HepG2 (cell line): ENCODE measurements at regions not wholly inside any gene's neighbourhood (a gene's known extent, or its start where the extent isn't known, plus 50 kb on each side); places are given as distances from the start of the nearest gene placed in this dataset.
A peak's percentile ranks its signal among the peaks of the same experiment; 100 is the strongest.

Source experiments
- CENPX ChIP-seq: sonication (generic); formaldehyde crosslinking; IDR thresholded peaks from 2 replicates; pipeline ENCODE4 v1.9.0; 2021; ENCODE audit warnings: mild to moderate bottlenecking, missing genetic modification reagents, moderate library complexity
- CHD2 ChIP-seq: IDR thresholded peaks from 2 replicates; pipeline ENCODE4 v1.6.1; 2011; ENCODE audit warnings: low read depth, low read length, improper control_type of control experiment
- FOSL2 ChIP-seq: sonication (generic); formaldehyde crosslinking; IDR thresholded peaks from 2 replicates; pipeline ENCODE4 v1.4.0; 2020; ENCODE audit warnings: missing genetic modification reagents
- HES4 ChIP-seq: sonication (generic); formaldehyde crosslinking; IDR thresholded peaks from 2 replicates; pipeline ENCODE4 v1.9.0; 2021; ENCODE audit warnings: mild to moderate bottlenecking, missing genetic modification reagents, borderline replicate concordance
- ISL2 ChIP-seq: sonication (generic); formaldehyde crosslinking; IDR thresholded peaks from 2 replicates; pipeline ENCODE4 v1.5.0; 2020; ENCODE audit warnings: missing genetic modification reagents
- MAF1 ChIP-seq: sonication (generic); formaldehyde crosslinking; IDR thresholded peaks from 2 replicates; pipeline ENCODE4 v1.5.0; 2020; ENCODE audit warnings: missing genetic modification reagents, borderline replicate concordance
- MBD4 ChIP-seq: IDR thresholded peaks from 2 replicates; pipeline ENCODE4 v1.6.1; 2012; ENCODE audit warnings: low read length, inconsistent platforms, borderline replicate concordance
- NBN ChIP-seq: fragments of 450-650 bp; conservative IDR thresholded peaks from 2 replicates; pipeline ENCODE4 v1.6.1; 2017
- NFE2 ChIP-seq: sonication (generic); formaldehyde crosslinking; IDR thresholded peaks from 2 replicates; pipeline ENCODE4 v1.4.0; 2020; ENCODE audit warnings: missing genetic modification reagents
- NFIC ChIP-seq: IDR thresholded peaks from 2 replicates; pipeline ENCODE4 v1.6.1; 2012; ENCODE audit warnings: mild to moderate bottlenecking, low read length, inconsistent platforms
- RARG ChIP-seq: sonication (generic); formaldehyde crosslinking; IDR thresholded peaks from 2 replicates; pipeline ENCODE4 v1.4.0; 2020; ENCODE audit warnings: low read depth, mild to moderate bottlenecking, missing genetic modification reagents
- SAP130 ChIP-seq: IDR thresholded peaks from 2 replicates; pipeline ENCODE4 v1.6.1; 2016; ENCODE audit warnings: low read depth
- SATB2 ChIP-seq: sonication (generic); formaldehyde crosslinking; IDR thresholded peaks from 2 replicates; pipeline ENCODE4 v1.5.0; 2020; ENCODE audit warnings: missing genetic modification reagents
- SCMH1 ChIP-seq: sonication (generic); formaldehyde crosslinking; IDR thresholded peaks from 2 replicates; pipeline ENCODE4 v1.9.0; 2021; ENCODE audit warnings: missing genetic modification reagents, mild to moderate bottlenecking, borderline replicate concordance
- SP5 ChIP-seq: IDR thresholded peaks from 2 replicates; pipeline ENCODE4 v1.6.1; 2016; ENCODE audit warnings: low read depth, borderline replicate concordance
- YEATS2 ChIP-seq: sonication (generic); formaldehyde crosslinking; IDR thresholded peaks from 2 replicates; pipeline ENCODE4 v1.4.0; 2020; ENCODE audit warnings: missing genetic modification reagents, borderline replicate concordance
- ZFP36L1 ChIP-seq: sonication (generic); formaldehyde crosslinking; IDR thresholded peaks from 2 replicates; pipeline ENCODE4 v1.8.0; 2022; ENCODE audit warnings: mild to moderate bottlenecking, missing genetic modification reagents, moderate library complexity
- ZKSCAN8 ChIP-seq: IDR thresholded peaks from 2 replicates; pipeline ENCODE4 v1.6.1; 2016; ENCODE audit warnings: borderline replicate concordance, missing genetic modification reagents, missing compliant biosample characterization
- ZNF20 ChIP-seq: sonication (generic); formaldehyde crosslinking; IDR thresholded peaks from 2 replicates; pipeline ENCODE4 v1.4.0; 2020; ENCODE audit warnings: mild to moderate bottlenecking, moderate library complexity, missing genetic modification reagents
- ZNF234 ChIP-seq: sonication (generic); formaldehyde crosslinking; conservative IDR thresholded peaks from 2 replicates; pipeline ENCODE4 v1.5.1; 2020; ENCODE audit warnings: mild to moderate bottlenecking, missing genetic modification reagents
- ZNF354B ChIP-seq: sonication (generic); formaldehyde crosslinking; IDR thresholded peaks from 2 replicates; pipeline ENCODE4 v1.8.0; 2022; ENCODE audit warnings: mild to moderate bottlenecking, missing genetic modification reagents
- ZNF451 ChIP-seq: sonication (generic); formaldehyde crosslinking; IDR thresholded peaks from 2 replicates; pipeline ENCODE4 v1.5.0; 2020; ENCODE audit warnings: mild to moderate bottlenecking, missing genetic modification reagents
- ZNF768 ChIP-seq: sonication (generic); formaldehyde crosslinking; IDR thresholded peaks from 2 replicates; pipeline ENCODE4 v1.4.0; 2020; ENCODE audit warnings: missing genetic modification reagents
- ZSCAN9 ChIP-seq: IDR thresholded peaks from 2 replicates; pipeline ENCODE4 v1.6.1; 2016; ENCODE audit warnings: borderline replicate concordance
- TF ChIP-seq, protein P1 (sequence below): sonication (generic); formaldehyde crosslinking; IDR thresholded peaks from 2 replicates; pipeline ENCODE4 v1.4.0; 2020; ENCODE audit warnings: missing genetic modification reagents
- TF ChIP-seq, protein P2 (sequence below): sonication (generic); formaldehyde crosslinking; IDR thresholded peaks from 2 replicates; pipeline ENCODE4 v1.5.0; 2020; ENCODE audit warnings: mild to moderate bottlenecking, missing genetic modification reagents, moderate library complexity
- TF ChIP-seq, protein P3 (sequence below): sonication (generic); formaldehyde crosslinking; IDR thresholded peaks from 2 replicates; pipeline ENCODE4 v1.5.0; 2020; ENCODE audit warnings: missing genetic modification reagents
- TF ChIP-seq, protein P4 (sequence below): sonication (generic); IDR thresholded peaks from 2 replicates; pipeline ENCODE4 v1.6.1; 2016; ENCODE audit warnings: low read depth, borderline replicate concordance

DNA sequence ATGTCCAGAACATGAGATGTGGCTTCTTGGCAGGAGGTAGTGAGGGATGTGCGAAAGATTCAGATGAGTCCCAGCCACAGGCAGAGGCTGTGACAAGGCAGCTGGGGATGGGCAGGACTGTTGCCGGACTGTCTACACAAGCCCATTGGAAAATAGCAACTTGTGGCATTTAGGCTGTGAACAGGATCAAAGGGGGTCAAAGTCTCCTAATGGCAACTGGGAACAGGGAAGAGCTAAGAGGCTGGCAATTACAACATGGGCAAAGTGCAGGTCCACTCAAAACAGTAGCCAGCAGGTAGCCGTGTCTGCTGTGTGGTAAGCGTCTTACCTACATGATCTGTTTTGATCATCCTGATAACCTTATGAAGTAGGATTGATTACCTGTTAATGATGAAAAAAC lies 254.2 kb upstream of the ZNF32 start (continued):
- TF ChIP-seq, protein P1, sequence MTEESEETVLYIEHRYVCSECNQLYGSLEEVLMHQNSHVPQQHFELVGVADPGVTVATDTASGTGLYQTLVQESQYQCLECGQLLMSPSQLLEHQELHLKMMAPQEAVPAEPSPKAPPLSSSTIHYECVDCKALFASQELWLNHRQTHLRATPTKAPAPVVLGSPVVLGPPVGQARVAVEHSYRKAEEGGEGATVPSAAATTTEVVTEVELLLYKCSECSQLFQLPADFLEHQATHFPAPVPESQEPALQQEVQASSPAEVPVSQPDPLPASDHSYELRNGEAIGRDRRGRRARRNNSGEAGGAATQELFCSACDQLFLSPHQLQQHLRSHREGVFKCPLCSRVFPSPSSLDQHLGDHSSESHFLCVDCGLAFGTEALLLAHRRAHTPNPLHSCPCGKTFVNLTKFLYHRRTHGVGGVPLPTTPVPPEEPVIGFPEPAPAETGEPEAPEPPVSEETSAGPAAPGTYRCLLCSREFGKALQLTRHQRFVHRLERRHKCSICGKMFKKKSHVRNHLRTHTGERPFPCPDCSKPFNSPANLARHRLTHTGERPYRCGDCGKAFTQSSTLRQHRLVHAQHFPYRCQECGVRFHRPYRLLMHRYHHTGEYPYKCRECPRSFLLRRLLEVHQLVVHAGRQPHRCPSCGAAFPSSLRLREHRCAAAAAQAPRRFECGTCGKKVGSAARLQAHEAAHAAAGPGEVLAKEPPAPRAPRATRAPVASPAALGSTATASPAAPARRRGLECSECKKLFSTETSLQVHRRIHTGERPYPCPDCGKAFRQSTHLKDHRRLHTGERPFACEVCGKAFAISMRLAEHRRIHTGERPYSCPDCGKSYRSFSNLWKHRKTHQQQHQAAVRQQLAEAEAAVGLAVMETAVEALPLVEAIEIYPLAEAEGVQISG, result 0 out of 2 replicates have a peak, but pooled peaks have one; percentile 30
- TF ChIP-seq CHD2 (no peak), CENPX (CRISPR knock-in tag) (no peak), ZNF451 (CRISPR knock-in tag) (no peak), FOSL2 (CRISPR knock-in tag) (peak; percentile 40), MBD4 (no peak), ZKSCAN8 (no peak), ZNF20 (CRISPR knock-in tag) (no peak), MAF1 (no peak), SCMH1 (CRISPR knock-in tag) (no peak), NBN (no peak), NFIC (no peak), ZNF768 (CRISPR knock-in tag) (no peak), ISL2 (CRISPR knock-in tag) (peak; percentile 47; the same call in 1 of the 2 replicates), ZFP36L1 (CRISPR knock-in tag) (no peak), RARG (CRISPR knock-in tag) (no peak), SP5 (CRISPR knock-in tag) (0 out of 2 replicates have a peak, but pooled peaks have one; percentile 15), SATB2 (CRISPR knock-in tag) (no peak), NFE2 (CRISPR knock-in tag) (no peak), ZNF354B (CRISPR knock-in tag) (no peak), SAP130 (CRISPR knock-in tag) (peak; percentile 31; the same call in 1 of the 2 replicates), ZNF234 (CRISPR knock-in tag) (no peak), YEATS2 (CRISPR knock-in tag) (no peak), ZSCAN9 (CRISPR knock-in tag) (no peak), HES4 (no peak)
- TF ChIP-seq, protein P2, sequence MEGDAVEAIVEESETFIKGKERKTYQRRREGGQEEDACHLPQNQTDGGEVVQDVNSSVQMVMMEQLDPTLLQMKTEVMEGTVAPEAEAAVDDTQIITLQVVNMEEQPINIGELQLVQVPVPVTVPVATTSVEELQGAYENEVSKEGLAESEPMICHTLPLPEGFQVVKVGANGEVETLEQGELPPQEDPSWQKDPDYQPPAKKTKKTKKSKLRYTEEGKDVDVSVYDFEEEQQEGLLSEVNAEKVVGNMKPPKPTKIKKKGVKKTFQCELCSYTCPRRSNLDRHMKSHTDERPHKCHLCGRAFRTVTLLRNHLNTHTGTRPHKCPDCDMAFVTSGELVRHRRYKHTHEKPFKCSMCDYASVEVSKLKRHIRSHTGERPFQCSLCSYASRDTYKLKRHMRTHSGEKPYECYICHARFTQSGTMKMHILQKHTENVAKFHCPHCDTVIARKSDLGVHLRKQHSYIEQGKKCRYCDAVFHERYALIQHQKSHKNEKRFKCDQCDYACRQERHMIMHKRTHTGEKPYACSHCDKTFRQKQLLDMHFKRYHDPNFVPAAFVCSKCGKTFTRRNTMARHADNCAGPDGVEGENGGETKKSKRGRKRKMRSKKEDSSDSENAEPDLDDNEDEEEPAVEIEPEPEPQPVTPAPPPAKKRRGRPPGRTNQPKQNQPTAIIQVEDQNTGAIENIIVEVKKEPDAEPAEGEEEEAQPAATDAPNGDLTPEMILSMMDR (CRISPR knock-in tag), result no peak
- TF ChIP-seq, protein P3, sequence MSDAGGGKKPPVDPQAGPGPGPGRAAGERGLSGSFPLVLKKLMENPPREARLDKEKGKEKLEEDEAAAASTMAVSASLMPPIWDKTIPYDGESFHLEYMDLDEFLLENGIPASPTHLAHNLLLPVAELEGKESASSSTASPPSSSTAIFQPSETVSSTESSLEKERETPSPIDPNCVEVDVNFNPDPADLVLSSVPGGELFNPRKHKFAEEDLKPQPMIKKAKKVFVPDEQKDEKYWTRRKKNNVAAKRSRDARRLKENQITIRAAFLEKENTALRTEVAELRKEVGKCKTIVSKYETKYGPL, result no peak
- TF ChIP-seq, protein P4, sequence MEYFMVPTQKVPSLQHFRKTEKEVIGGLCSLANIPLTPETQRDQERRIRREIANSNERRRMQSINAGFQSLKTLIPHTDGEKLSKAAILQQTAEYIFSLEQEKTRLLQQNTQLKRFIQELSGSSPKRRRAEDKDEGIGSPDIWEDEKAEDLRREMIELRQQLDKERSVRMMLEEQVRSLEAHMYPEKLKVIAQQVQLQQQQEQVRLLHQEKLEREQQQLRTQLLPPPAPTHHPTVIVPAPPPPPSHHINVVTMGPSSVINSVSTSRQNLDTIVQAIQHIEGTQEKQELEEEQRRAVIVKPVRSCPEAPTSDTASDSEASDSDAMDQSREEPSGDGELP, result peak; percentile 34; the same call in 1 of the 2 replicates
